HepG2 (cell line): ENCODE measurements at regions not wholly inside any gene's neighbourhood (a gene's known extent, or its start where the extent isn't known, plus 50 kb on each side); places are given as distances from the start of the nearest gene placed in this dataset.
A peak's percentile ranks its signal among the peaks of the same experiment; 100 is the strongest.

Experiments
- ATAC-seq: fragments of 200-7000 bp; cut with Tn5 transposase; 3 replicates; pipeline ENCODE4 v1.9.1; 2020; ENCODE audit warnings: mild to moderate bottlenecking, moderate library complexity
- BruUV-seq: library from RNA; stranded (reverse); fragments of 400-500 nt; replicated peaks from 2 replicates; lab custom pipeline; 2021; lab: Mats Ljungman, UMichigan
- CTCF ChIA-PET: fragments of 300-600 bp; formaldehyde crosslinking; extraction: SDS; loops from one replicate; lab custom pipeline; 2021; ENCODE audit warnings: low total read pairs, inconsistent platforms, low intra/inter-chr PET ratio; lab: Yijun Ruan, JAX
- POLR2A ChIA-PET: fragments of 350-600 bp; sonication (Branson Sonifier 250); formaldehyde crosslinking; loops from one replicate; lab custom pipeline; 2020; ENCODE audit warnings: antibody characterized with exemption, inconsistent platforms; lab: Yijun Ruan, JAX
- DNase-seq: peaks from one replicate; pipeline ENCODE4 v3.0.0-alpha.2; 2015; ENCODE audit warnings: low spot score
- FAIRE-seq: peaks from 3 replicates; lab custom pipeline; 2011; peaks lifted over from hg19 to GRCh38; lab: Jason Lieb, UNC
- H2AFZ ChIP-seq: one replicate; pipeline ENCODE4 v1.6.1; 2011; ENCODE audit warnings: low read length, inconsistent platforms
- H3K27ac ChIP-seq: fragments of 300-600 bp; 3 replicates; pipeline ENCODE4 v1.8.0; 2011; ENCODE audit warnings: mixed run types, mild to moderate bottlenecking, mixed read lengths, low read length, inconsistent platforms; ENCODE audit not compliant: insufficient read depth; ENCODE audit errors: extremely low read length
- H3K27me3 ChIP-seq, 2 experiments: fragments of 200-600 bp in 1 of 2; 2 replicates in 1 of 2; 3 replicates in 1 of 2; pipeline versions ENCODE4 v1.6.0 to v1.8.0; 2011; ENCODE audit warnings: low read length in 2 of 2, mild to moderate bottlenecking in 2 of 2, moderate library complexity in 2 of 2, inconsistent platforms in 1 of 2; ENCODE audit not compliant: insufficient read depth in 2 of 2, control insufficient read depth in 1 of 2
- H3K36me3 ChIP-seq, 2 experiments: fragments of 200-600 bp in 1 of 2; replicated peaks in 1 of 2; 2 replicates in 1 of 2; 3 replicates in 1 of 2; pipeline versions ENCODE4 v1.5.1 to v1.8.0; 2011; ENCODE audit warnings: low read length in 2 of 2, inconsistent platforms in 1 of 2; ENCODE audit not compliant: insufficient read depth in 2 of 2, control insufficient read depth in 1 of 2
- H3K4me1 ChIP-seq: 2 replicates; pipeline ENCODE4 v1.5.1; 2012; ENCODE audit warnings: low read length, inconsistent platforms; ENCODE audit not compliant: insufficient read depth
- H3K4me2 ChIP-seq: 2 replicates; pipeline ENCODE4 v1.6.0; 2011; ENCODE audit warnings: low read depth, low read length, inconsistent platforms
- H3K4me3 ChIP-seq, 3 experiments: fragments of 200-600 bp in 1 of 3; sonication (generic), shearing (Covaris generic) in 1 of 3; replicated peaks in 1 of 3; 2 replicates each; pipeline ENCODE4 v1.5.1; 2011 to 2016; ENCODE audit warnings: low read length in 3 of 3, inconsistent platforms in 2 of 3, low read depth in 2 of 3, mild to moderate bottlenecking in 2 of 3, control low read depth in 1 of 3, mixed read lengths in 1 of 3; ENCODE audit not compliant: insufficient read depth in 1 of 3
- H3K79me2 ChIP-seq: one replicate; pipeline ENCODE4 v1.6.1; 2011; ENCODE audit warnings: low read length, inconsistent platforms; ENCODE audit not compliant: insufficient read depth
- H3K9ac ChIP-seq: 2 replicates; pipeline ENCODE4 v1.6.0; 2011; ENCODE audit warnings: mild to moderate bottlenecking, low read depth, low read length, inconsistent platforms; ENCODE audit not compliant: insufficient read depth
- H3K9me3 ChIP-seq: 2 replicates; pipeline ENCODE4 v1.5.1; 2012; ENCODE audit warnings: mild to moderate bottlenecking, low read length
- H4K20me1 ChIP-seq: 2 replicates; pipeline ENCODE4 v1.6.0; 2011; ENCODE audit warnings: inconsistent platforms, mild to moderate bottlenecking, low read length, moderate library complexity; ENCODE audit not compliant: insufficient read depth
- ATF1 ChIP-seq: IDR thresholded peaks from 2 replicates; pipeline ENCODE4 v1.6.1; 2016; ENCODE audit warnings: mild to moderate bottlenecking, control low read depth
- GABPB1 ChIP-seq: IDR thresholded peaks from 2 replicates; pipeline ENCODE4 v1.6.1; 2016; ENCODE audit warnings: mild to moderate bottlenecking, missing genetic modification reagents, moderate library complexity, missing compliant biosample characterization
- KAT8 ChIP-seq: IDR thresholded peaks from 2 replicates; pipeline ENCODE4 v1.6.1; 2016; ENCODE audit warnings: missing genetic modification reagents, missing compliant biosample characterization
- MIXL1 ChIP-seq: IDR thresholded peaks from 2 replicates; pipeline ENCODE4 v1.6.1; 2016
- NR2F6 ChIP-seq, 2 experiments: IDR thresholded peaks; 2 replicates each; pipeline ENCODE4 v1.6.1; 2016; ENCODE audit warnings: antibody characterized with exemption in 1 of 2, mild to moderate bottlenecking in 1 of 2
- SMAD1 ChIP-seq: sonication (generic); formaldehyde crosslinking; IDR thresholded peaks from 2 replicates; pipeline ENCODE4 v1.4.0; 2020; ENCODE audit warnings: missing genetic modification reagents, low read depth, mild to moderate bottlenecking, borderline replicate concordance
- ZMYM2 ChIP-seq: sonication (generic); formaldehyde crosslinking; IDR thresholded peaks from 2 replicates; pipeline ENCODE4 v1.8.0; 2022; ENCODE audit warnings: mild to moderate bottlenecking, missing genetic modification reagents
- ZNF260 ChIP-seq: sonication (generic); formaldehyde crosslinking; IDR thresholded peaks from 2 replicates; pipeline ENCODE4 v1.4.0; 2020; ENCODE audit warnings: missing genetic modification reagents, low read depth, mild to moderate bottlenecking, borderline replicate concordance
- ZNF280D ChIP-seq: sonication (generic); formaldehyde crosslinking; IDR thresholded peaks from 2 replicates; pipeline ENCODE4 v1.5.1; 2020; ENCODE audit warnings: mild to moderate bottlenecking, missing genetic modification reagents
- ZNF672 ChIP-seq: sonication (generic); formaldehyde crosslinking; IDR thresholded peaks from 2 replicates; pipeline ENCODE4 v1.8.1; 2022; ENCODE audit warnings: missing genetic modification reagents
- ZNF878 ChIP-seq: sonication (generic); formaldehyde crosslinking; IDR thresholded peaks from 2 replicates; pipeline ENCODE4 v1.8.1; 2023; ENCODE audit warnings: mild to moderate bottlenecking, missing genetic modification reagents, moderate library complexity
- WGBS: methylation state at CpG from one replicate; pipeline ENCODE4 v1.1.6; 2017; ENCODE audit warnings: low lambda C conversion rate; 5-methylcytosine and 5-hydroxymethylcytosine counted together
- in situ Hi-C: cut with HindIII; loops from 2 replicates; pipeline ENCODE4 v1.10.0; 2017; ENCODE audit warnings: low pct_unique_long_range_greater_than_20kb; ENCODE audit not compliant: extremely low pct_ligation_motif_present
- intact Hi-C: fragments of 100-400 bp; cut with micrococcal nuclease; formaldehyde crosslinking; loops from one replicate; pipeline ENCODE4 v1.10.0; 2022; ENCODE audit not compliant: unreplicated experiment
- TF ChIP-seq, protein P1 (sequence below): IDR thresholded peaks from 2 replicates; pipeline ENCODE4 v1.6.1; 2018; ENCODE audit warnings: missing genetic modification reagents, mild to moderate bottlenecking, missing compliant biosample characterization
- TF ChIP-seq, protein P2 (sequence below): sonication (generic); formaldehyde crosslinking; IDR thresholded peaks from 2 replicates; pipeline ENCODE4 v1.4.0; 2020; ENCODE audit warnings: missing genetic modification reagents

- TF ChIP-seq, protein P1, sequence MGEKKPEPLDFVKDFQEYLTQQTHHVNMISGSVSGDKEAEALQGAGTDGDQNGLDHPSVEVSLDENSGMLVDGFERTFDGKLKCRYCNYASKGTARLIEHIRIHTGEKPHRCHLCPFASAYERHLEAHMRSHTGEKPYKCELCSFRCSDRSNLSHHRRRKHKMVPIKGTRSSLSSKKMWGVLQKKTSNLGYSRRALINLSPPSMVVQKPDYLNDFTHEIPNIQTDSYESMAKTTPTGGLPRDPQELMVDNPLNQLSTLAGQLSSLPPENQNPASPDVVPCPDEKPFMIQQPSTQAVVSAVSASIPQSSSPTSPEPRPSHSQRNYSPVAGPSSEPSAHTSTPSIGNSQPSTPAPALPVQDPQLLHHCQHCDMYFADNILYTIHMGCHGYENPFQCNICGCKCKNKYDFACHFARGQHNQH, result no peak
- TF ChIP-seq, protein P2, sequence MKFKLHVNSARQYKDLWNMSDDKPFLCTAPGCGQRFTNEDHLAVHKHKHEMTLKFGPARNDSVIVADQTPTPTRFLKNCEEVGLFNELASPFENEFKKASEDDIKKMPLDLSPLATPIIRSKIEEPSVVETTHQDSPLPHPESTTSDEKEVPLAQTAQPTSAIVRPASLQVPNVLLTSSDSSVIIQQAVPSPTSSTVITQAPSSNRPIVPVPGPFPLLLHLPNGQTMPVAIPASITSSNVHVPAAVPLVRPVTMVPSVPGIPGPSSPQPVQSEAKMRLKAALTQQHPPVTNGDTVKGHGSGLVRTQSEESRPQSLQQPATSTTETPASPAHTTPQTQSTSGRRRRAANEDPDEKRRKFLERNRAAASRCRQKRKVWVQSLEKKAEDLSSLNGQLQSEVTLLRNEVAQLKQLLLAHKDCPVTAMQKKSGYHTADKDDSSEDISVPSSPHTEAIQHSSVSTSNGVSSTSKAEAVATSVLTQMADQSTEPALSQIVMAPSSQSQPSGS, result peak; percentile 63; the same call in 1 of the 2 replicates
- peak; percentile 77; the same call in 1 of the 2 replicates for TF ChIP-seq MIXL1
- TF ChIP-seq SMAD1 (CRISPR knock-in tag), result no peak
- no peak for TF ChIP-seq ZNF260
- TF ChIP-seq NR2F6 (IDR thresholded peaks at IDR 0.05), result peak; percentile 34; the same call in 1 of the 2 replicates
- peak; percentile 59 for TF ChIP-seq NR2F6 (CRISPR knock-in tag; IDR thresholded peaks at IDR 0.05)
- 0 out of 2 replicates have a peak, but pooled peaks have one; percentile 37 for TF ChIP-seq ZMYM2 (CRISPR knock-in tag)
- TF ChIP-seq ATF1 (CRISPR knock-in tag), result no peak
These were observed 134.1 kb upstream of the CITED2 start (continued) for GRCh38 chr6:139508576-139508975.

DNA sequence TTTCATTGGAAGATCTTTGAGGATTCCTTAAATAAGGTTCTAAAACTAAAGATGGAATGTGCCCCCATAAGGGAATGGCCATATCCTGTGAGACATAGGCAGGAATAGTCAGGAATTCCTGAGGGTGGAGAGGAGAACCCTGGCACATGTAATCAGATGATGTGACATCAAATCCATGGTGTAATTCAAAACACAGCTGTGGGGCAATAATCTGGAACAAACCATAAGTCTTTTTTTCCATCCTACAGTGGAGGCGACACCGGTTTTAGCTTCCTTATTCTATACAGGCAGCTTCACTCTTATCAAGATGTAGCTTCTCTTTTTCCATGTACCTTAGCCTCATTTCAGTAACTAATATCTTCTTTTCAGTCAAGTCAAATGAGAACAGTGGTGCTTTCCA is 133.6 kb upstream of the CITED2 start:
- H3K27me3 ChIP-seq, result no peaks in the 10 kb centered on the region
- ChIA-PET POLR2A (interaction anchor here (1.2 to 2.2 kb wide), 2 partner anchors 133 to 134 kb away, joined by 3 to 9 read pairs; partner anchors contain the start of gene CITED2), CTCF (no interaction called here)
- H3K36me3 ChIP-seq, result no peaks in the 10 kb centered on the region
- in situ Hi-C loops (no loop called here), intact Hi-C loops (loop anchor here (1.0 kb wide), 3 partner anchors 11 to 134 kb away; partner anchors contain the start of gene CITED2)
- no peaks in the 10 kb centered on the region for H3K79me2 ChIP-seq
- no TSS peak for BruUV-seq
- H3K4me2 ChIP-seq, result peak overlapping the region; percentile 47
- H3K4me1 ChIP-seq, result peaks cover 42% of the 10 kb centered on the region
- H3K4me3 ChIP-seq, result no peak overlapping the region
- DNase-seq, result peak; percentile 23
- H3K27ac ChIP-seq, result peak overlapping the region; percentile 28
- peak; percentile 40 for ATAC-seq
- H4K20me1 ChIP-seq, result no peaks in the 10 kb centered on the region
- H3K9ac ChIP-seq, result no peak overlapping the region
- no peak for TF ChIP-seq GABPB1 (CRISPR knock-in tag)
- TF ChIP-seq ZNF878 (CRISPR knock-in tag), result 0 out of 2 replicates have a peak, but pooled peaks have one; percentile 31
- no peak for TF ChIP-seq KAT8 (CRISPR knock-in tag)
- TF ChIP-seq ZNF280D (CRISPR knock-in tag), result no peak
- TF ChIP-seq ZNF672 (CRISPR knock-in tag), result no peak
- H2AFZ ChIP-seq, result no peak overlapping the region
- peak; percentile 34 for FAIRE-seq
- no peaks in the 10 kb centered on the region for H3K9me3 ChIP-seq
- 52% methylated on average over 2 of the region's 2 CpGs for WGBS
